HuH-7 (cell line): ENCODE measurements at regions not wholly inside any gene's neighbourhood (a gene's known extent, or its start where the extent isn't known, plus 50 kb on each side); places are given as distances from the start of the nearest gene placed in this dataset.

Experiments used
- DNase-seq: peaks from one replicate; pipeline ENCODE4 v3.0.0; 2011; ENCODE audit warnings: low spot score

- no peak for DNase-seq
Observed at GRCh38 chr18:55642191-55642590, 54.2 kb upstream of the TCF4 start.

DNA sequence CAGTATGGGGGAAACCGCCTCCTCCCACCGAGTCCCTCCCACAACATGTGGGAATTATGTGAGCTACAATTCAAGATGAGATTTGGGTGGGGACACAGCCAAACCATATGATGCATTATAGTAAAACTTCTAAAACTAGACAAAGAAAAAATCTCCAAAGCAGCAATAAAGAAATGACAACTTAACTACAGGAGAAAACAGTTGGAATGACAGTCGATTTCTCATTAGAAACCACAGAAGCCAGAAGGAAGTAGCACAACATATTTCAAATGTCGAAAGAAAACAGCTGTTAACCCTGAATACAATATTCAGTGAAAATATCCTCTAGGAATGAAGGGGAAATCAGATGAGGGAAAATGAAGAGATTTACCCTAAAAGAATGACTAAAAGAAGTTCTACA is 53.5 kb upstream of the TCF4 start:
- DNase-seq = no peak
